GM23338 (cell line): ENCODE measurements at regions not wholly inside any gene's neighbourhood (a gene's known extent, or its start where the extent isn't known, plus 50 kb on each side); places are given as distances from the start of the nearest gene placed in this dataset.

Experiments
- ATAC-seq: fragments of 200-7000 bp; cut with Tn5 transposase; 3 replicates; pipeline ENCODE4 v1.9.1; 2020
- DNase-seq: peaks from one replicate; pipeline ENCODE4 v3.0.0-alpha.2; 2015; ENCODE audit warnings: low spot score
- H2AFZ ChIP-seq: fragments of 200-600 bp; sonication (generic); 2 replicates; pipeline ENCODE4 v1.8.0; 2016; ENCODE audit warnings: antibody characterized with exemption, mild to moderate bottlenecking, moderate library complexity
- H3F3A ChIP-seq: fragments of 200-600 bp; sonication (generic); replicated peaks from 2 replicates; pipeline ENCODE4 v1.8.0; 2017; ENCODE audit warnings: antibody characterized with exemption, mixed run types, low read depth
- H3K27ac ChIP-seq: fragments of 200-600 bp; sonication (generic); 2 replicates; pipeline ENCODE4 v1.6.1; 2016; ENCODE audit warnings: low read depth
- H3K27me3 ChIP-seq: fragments of 200-600 bp; sonication (generic); 2 replicates; pipeline ENCODE4 v1.8.0; 2016; ENCODE audit warnings: mild to moderate bottlenecking, mixed run types, moderate library complexity; ENCODE audit not compliant: insufficient read depth
- H3K36me3 ChIP-seq: fragments of 200-600 bp; sonication (generic); 2 replicates; pipeline ENCODE4 v1.8.0; 2016; ENCODE audit warnings: mild to moderate bottlenecking; ENCODE audit not compliant: insufficient read depth
- H3K4me1 ChIP-seq: fragments of 200-600 bp; sonication (generic); 2 replicates; pipeline ENCODE4 v1.8.0; 2016; ENCODE audit warnings: mild to moderate bottlenecking, moderate library complexity; ENCODE audit not compliant: insufficient read depth
- H3K4me2 ChIP-seq: fragments of 200-600 bp; sonication (generic); 2 replicates; pipeline ENCODE4 v1.7.1; 2017; ENCODE audit warnings: mixed run types
- H3K4me3 ChIP-seq: fragments of 200-600 bp; sonication (generic); 2 replicates; pipeline ENCODE4 v1.6.1; 2016; ENCODE audit warnings: mixed run types
- H3K79me2 ChIP-seq: fragments of 200-600 bp; sonication (generic); replicated peaks from 2 replicates; pipeline ENCODE4 v1.8.0; 2017; ENCODE audit warnings: mild to moderate bottlenecking; ENCODE audit not compliant: insufficient read depth
- H3K9me2 ChIP-seq: fragments of 200-600 bp; sonication (generic); 2 replicates; pipeline ENCODE4 v1.8.0; 2017; ENCODE audit not compliant: insufficient read depth
- H4K20me1 ChIP-seq: fragments of 200-600 bp; sonication (generic); replicated peaks from 2 replicates; pipeline ENCODE4 v1.8.0; 2017; ENCODE audit warnings: mild to moderate bottlenecking; ENCODE audit not compliant: insufficient read depth
- H3K27ac Mint-ChIP-seq: 2 replicates; pipeline ENCODE4 v1.8.0; 2020; ENCODE audit warnings: inconsistent platforms, mild to moderate bottlenecking, moderate library complexity, mixed read lengths
- H3K27me3 Mint-ChIP-seq: 3 replicates; pipeline ENCODE4 v1.8.0; 2022; ENCODE audit warnings: low read depth, mild to moderate bottlenecking, moderate library complexity, mixed read lengths, inconsistent platforms; ENCODE audit not compliant: insufficient read depth, poor library complexity
- H3K36me3 Mint-ChIP-seq: 3 replicates; pipeline ENCODE4 v1.8.0; 2021; ENCODE audit warnings: low read depth, mild to moderate bottlenecking, inconsistent platforms, moderate library complexity, mixed read lengths
- H3K4me1 Mint-ChIP-seq: 3 replicates; pipeline ENCODE4 v1.8.0; 2020; ENCODE audit warnings: mild to moderate bottlenecking, inconsistent platforms, mixed read lengths
- H3K4me3 Mint-ChIP-seq: 3 replicates; pipeline ENCODE4 v1.8.0; 2021; ENCODE audit warnings: moderate library complexity, mild to moderate bottlenecking, inconsistent platforms, mixed read lengths
- H3K9me3 Mint-ChIP-seq: 3 replicates; pipeline ENCODE4 v1.8.0; 2020; ENCODE audit warnings: moderate library complexity, mild to moderate bottlenecking, inconsistent platforms, mixed read lengths
- CREB1 ChIP-seq: fragments of 250-450 bp; sonication (Bioruptor Pico); IDR thresholded peaks from 2 replicates; pipeline ENCODE4 v1.5.0; 2020; ENCODE audit warnings: low read depth, mild to moderate bottlenecking, moderate library complexity
- CTCF ChIP-seq, 2 experiments: fragments of 200-600 bp in 1 of 2; sonication (generic) in 1 of 2; conservative IDR thresholded peaks; 2 replicates each; pipeline versions ENCODE4 v1.5.1 to v1.6.1; 2016 to 2017; ENCODE audit warnings: antibody characterized with exemption in 2 of 2, low read depth in 2 of 2, mild to moderate bottlenecking in 2 of 2, moderate library complexity in 1 of 2
- ETS1 ChIP-seq: IDR thresholded peaks from 2 replicates; pipeline ENCODE4 v1.6.1; 2016; ENCODE audit warnings: antibody characterized with exemption
- EZH2 ChIP-seq: fragments of 200-600 bp; sonication (generic); IDR thresholded peaks from one replicate; pipeline ENCODE4 v1.8.0; 2017; ENCODE audit warnings: antibody characterized with exemption, mild to moderate bottlenecking, low read depth; ENCODE audit not compliant: unreplicated experiment
- EZH2phosphoT487 ChIP-seq: fragments of 200-600 bp; sonication (generic); IDR thresholded peaks from one replicate; pipeline ENCODE4 v1.8.1; 2018; ENCODE audit warnings: antibody characterized with exemption; ENCODE audit not compliant: unreplicated experiment
- JUNB ChIP-seq: IDR thresholded peaks from one replicate; pipeline ENCODE4 v1.6.1; 2016; ENCODE audit warnings: antibody characterized with exemption; ENCODE audit not compliant: unreplicated experiment
- NANOG ChIP-seq: IDR thresholded peaks from 2 replicates; pipeline ENCODE4 v1.6.1; 2016; ENCODE audit warnings: antibody characterized with exemption, borderline replicate concordance
- POLR2AphosphoS5 ChIP-seq: IDR thresholded peaks from 2 replicates; pipeline ENCODE4 v1.6.1; 2016; ENCODE audit warnings: antibody characterized with exemption, low read depth
- REST ChIP-seq: IDR thresholded peaks from one replicate; pipeline ENCODE4 v1.6.1; 2018; ENCODE audit warnings: antibody characterized with exemption; ENCODE audit not compliant: unreplicated experiment
- STAT1 ChIP-seq: IDR thresholded peaks from one replicate; pipeline ENCODE4 v1.6.1; 2016; ENCODE audit warnings: antibody characterized with exemption; ENCODE audit not compliant: unreplicated experiment
- ZNF114 ChIP-seq: fragments of 250-450 bp; sonication (Bioruptor Pico); IDR thresholded peaks from 2 replicates; pipeline ENCODE4 v1.5.0; 2020; ENCODE audit warnings: mild to moderate bottlenecking, moderate library complexity
- ZNF331 ChIP-seq: fragments of 250-450 bp; sonication (Bioruptor Pico); IDR thresholded peaks from 2 replicates; pipeline ENCODE4 v1.5.0; 2020; ENCODE audit warnings: low read depth, mild to moderate bottlenecking, moderate library complexity
- ZNF462 ChIP-seq: fragments of 250-450 bp; sonication (Bioruptor Pico); IDR thresholded peaks from 2 replicates; pipeline ENCODE4 v1.5.0; 2020; ENCODE audit warnings: mild to moderate bottlenecking, moderate library complexity

GRCh38 chrX:35456891-35457290 lies 341.3 kb upstream of the MAGEB16 start (continued):
- TF ChIP-seq NANOG (no peak), JUNB (no peak)

GRCh38 chrX:35458142-35458541 lies 340.0 kb upstream of the MAGEB16 start:
- TF ChIP-seq CREB1 (no peak), EZH2phosphoT487 (no peak), STAT1 (no peak), REST (no peak), ZNF114 (CRISPR knock-in tag) (no peak), NANOG (no peak), POLR2AphosphoS5 (no peak), CTCF (conservative IDR thresholded peaks at IDR 0.05; ENCODE audit: low read depth in 2 of 2) (no peak), JUNB (no peak), ZNF462 (CRISPR knock-in tag) (no peak), EZH2 (no peak), ETS1 (no peak), ZNF331 (CRISPR knock-in tag) (no peak)
- peaks cover 4% of the 10 kb centered on the region; the same call in 1 of the 3 replicates for H3K36me3 Mint-ChIP-seq
- peaks cover 2% of the 10 kb centered on the region for H3K27me3 Mint-ChIP-seq
- H3K27ac Mint-ChIP-seq, result no peak overlapping the region
- no peak for ATAC-seq
- H3K4me1 ChIP-seq, result no peaks in the 10 kb centered on the region
- H3K9me3 Mint-ChIP-seq, result peaks cover 3% of the 10 kb centered on the region; the same call in 2 of the 3 replicates
- no peak overlapping the region for H3K27ac ChIP-seq
- H3K27me3 ChIP-seq, result no peaks in the 10 kb centered on the region
- H4K20me1 ChIP-seq, result no peaks in the 10 kb centered on the region
- no peak overlapping the region for H3K4me2 ChIP-seq
- H3K79me2 ChIP-seq, result no peaks in the 10 kb centered on the region
- no peaks in the 10 kb centered on the region for H3K4me1 Mint-ChIP-seq
- no peak overlapping the region for H3K4me3 Mint-ChIP-seq
- no peaks in the 10 kb centered on the region for H3F3A ChIP-seq
- DNase-seq, result no peak
- no peak overlapping the region for H2AFZ ChIP-seq
- no peaks in the 10 kb centered on the region for H3K36me3 ChIP-seq
- H3K4me3 ChIP-seq, result no peak overlapping the region
- H3K9me2 ChIP-seq, result no peaks in the 10 kb centered on the region
